GOT3 (cell line): ENCODE measurements at regions not wholly inside any gene's neighbourhood (a gene's known extent, or its start where the extent isn't known, plus 50 kb on each side); places are given as distances from the start of the nearest gene placed in this dataset.

Source experiments
- DNase-seq: peaks from one replicate; lab custom pipeline; 2025; ENCODE audit warnings: mixed read lengths; lab: John Stamatoyannopoulos, UW

- DNase-seq: no peak
Observed at GRCh38 chr11:39144351-39145130, 2314.9 kb downstream of the LRRC4C start.

- DNase-seq: no peak
Observed at GRCh38 chr11:39139581-39139980, 2319.9 kb downstream of the LRRC4C start.

GRCh38 chr11:39120890-39121289 lies 2338.6 kb downstream of the LRRC4C start:
- no peak for DNase-seq

GRCh38 chr11:39113606-39114005 lies 2345.8 kb downstream of the LRRC4C start:
- DNase-seq: no peak

GRCh38 chr11:39102236-39102635 lies 2357.2 kb downstream of the LRRC4C start:
- no peak for DNase-seq

- no peak for DNase-seq
Observed at GRCh38 chr11:39078465-39078864, 2381.0 kb downstream of the LRRC4C start.

GRCh38 chr11:39037611-39038010 lies 2421.8 kb downstream of the LRRC4C start:
- no peak for DNase-seq

GRCh38 chr11:39036021-39036420 lies 2423.4 kb downstream of the LRRC4C start:
- no peak for DNase-seq

- no peak for DNase-seq
Observed at GRCh38 chr11:39021539-39021938, 2423.5 kb upstream of the RAG2 start.

- no peak for DNase-seq
Observed at GRCh38 chr11:39011797-39012196, 2413.8 kb upstream of the RAG2 start.

GRCh38 chr11:38990841-38991240 lies 2392.8 kb upstream of the RAG2 start:
- DNase-seq: no peak

- no peak for DNase-seq
Observed at GRCh38 chr11:38990139-38990538, 2392.1 kb upstream of the RAG2 start.

- no peak for DNase-seq
Observed at GRCh38 chr11:38988908-38989307, 2390.9 kb upstream of the RAG2 start.

- no peak for DNase-seq
Observed at GRCh38 chr11:38972220-38972619, 2374.2 kb upstream of the RAG2 start.

GRCh38 chr11:38971141-38971540 lies 2373.1 kb upstream of the RAG2 start:
- no peak for DNase-seq

GRCh38 chr11:38968951-38969350 lies 2370.9 kb upstream of the RAG2 start:
- DNase-seq: no peak

- no peak for DNase-seq
Observed at GRCh38 chr11:38952698-38953097, 2354.7 kb upstream of the RAG2 start.

GRCh38 chr11:38950867-38951266 lies 2352.8 kb upstream of the RAG2 start:
- DNase-seq: no peak

GRCh38 chr11:38948392-38948791 lies 2350.4 kb upstream of the RAG2 start:
- DNase-seq: no peak

- DNase-seq: no peak
Observed at GRCh38 chr11:38937709-38938108, 2339.7 kb upstream of the RAG2 start.

GRCh38 chr11:38935941-38936340 lies 2337.9 kb upstream of the RAG2 start:
- DNase-seq: no peak

GRCh38 chr11:38927993-38928392 lies 2330.0 kb upstream of the RAG2 start:
- no peak for DNase-seq

GRCh38 chr11:38924644-38925043 lies 2326.6 kb upstream of the RAG2 start:
- no peak for DNase-seq

GRCh38 chr11:38900211-38900610 lies 2302.2 kb upstream of the RAG2 start:
- no peak for DNase-seq
